H1 (cell line): ENCODE measurements at regions not wholly inside any gene's neighbourhood (a gene's known extent, or its start where the extent isn't known, plus 50 kb on each side); places are given as distances from the start of the nearest gene placed in this dataset.

ENCODE experiments used
- CTCF ChIA-PET: fragments of 300-600 bp; sonication (Branson Sonifier 250); formaldehyde crosslinking; loops from one replicate; lab custom pipeline; 2021; ENCODE audit not compliant: partially characterized antibody; lab: Charles Lee
- POLR2A ChIA-PET: fragments of 300-600 bp; sonication (Branson Sonifier 250); formaldehyde crosslinking; loops from one replicate; lab custom pipeline; 2021; ENCODE audit warnings: inconsistent platforms; ENCODE audit not compliant: partially characterized antibody; lab: Charles Lee
- DNase-seq, 2 experiments: peaks; one replicate each; pipeline versions ENCODE4 v3.0.0 to v3.0.0-alpha.2; 2010 to 2022; ENCODE audit warnings: low spot score in 2 of 2, low read depth in 1 of 2, mixed read lengths in 1 of 2
- FAIRE-seq: peaks from 2 replicates; lab custom pipeline; 2011; peaks lifted over from hg19 to GRCh38; lab: Jason Lieb, UNC
- H2AFZ ChIP-seq: 2 replicates; pipeline ENCODE4 v1.8.1; 2012; ENCODE audit warnings: low read length, inconsistent platforms
- H2AK5ac ChIP-seq: 2 replicates; pipeline ENCODE4 v1.6.1; 2013; ENCODE audit warnings: low read depth, low read length
- H2BK120ac ChIP-seq: replicated peaks from 2 replicates; pipeline ENCODE3; 2013; ENCODE audit warnings: low read depth, low read length, inconsistent platforms
- H2BK12ac ChIP-seq: 2 replicates; pipeline ENCODE4 v1.6.1; 2013; ENCODE audit warnings: low read depth, low read length
- H2BK15ac ChIP-seq: 2 replicates; pipeline ENCODE4 v1.6.1; 2013; ENCODE audit warnings: low read length
- H2BK20ac ChIP-seq: 2 replicates; pipeline ENCODE4 v1.6.1; 2013; ENCODE audit warnings: low read length
- H2BK5ac ChIP-seq: 2 replicates; pipeline ENCODE4 v1.6.1; 2013; ENCODE audit warnings: low read depth, low read length
- H3K14ac ChIP-seq: 2 replicates; pipeline ENCODE4 v1.6.1; 2013; ENCODE audit warnings: inconsistent platforms; ENCODE audit not compliant: insufficient read length
- H3K18ac ChIP-seq: 2 replicates; pipeline ENCODE4 v1.6.1; 2013; ENCODE audit warnings: low read length; ENCODE audit errors: extremely low read depth
- H3K23ac ChIP-seq: 2 replicates; pipeline ENCODE4 v1.6.1; 2013; ENCODE audit warnings: inconsistent platforms; ENCODE audit not compliant: insufficient read length
- H3K23me2 ChIP-seq: 2 replicates; pipeline ENCODE4 v1.6.1; 2013; ENCODE audit warnings: low read depth, low read length
- H3K27ac ChIP-seq: 2 replicates; pipeline ENCODE4 v1.6.1; 2011; ENCODE audit warnings: low read depth, low read length, inconsistent platforms
- H3K27me3 ChIP-seq, 4 experiments: replicated peaks in 1 of 4; 1 replicate in 1 of 4; 2 replicates in 3 of 4; pipeline versions ENCODE4 v1.6.1 to v1.8.1; 2011 to 2013; ENCODE audit warnings: low read length in 3 of 4, mild to moderate bottlenecking in 3 of 4, inconsistent platforms in 2 of 4, mixed read lengths in 2 of 4, moderate library complexity in 1 of 4; ENCODE audit not compliant: control insufficient read depth in 3 of 4, insufficient read depth in 3 of 4; ENCODE audit errors: extremely low read depth in 1 of 4
- H3K36me3 ChIP-seq, 4 experiments: 2 replicates each; pipeline versions ENCODE4 v1.6.1 to v1.8.1; 2011 to 2013; ENCODE audit warnings: mild to moderate bottlenecking in 4 of 4, low read length in 3 of 4, moderate library complexity in 2 of 4, control low read depth in 1 of 4, inconsistent platforms in 1 of 4; ENCODE audit not compliant: insufficient read depth in 4 of 4, control insufficient read depth in 2 of 4
- H3K4ac ChIP-seq: replicated peaks from 2 replicates; pipeline ENCODE3; 2013; ENCODE audit warnings: low read length, low read depth, mixed read lengths, inconsistent platforms; ENCODE audit not compliant: insufficient read length
- H3K4me1 ChIP-seq, 4 experiments: replicated peaks in 1 of 4; 1 replicate in 1 of 4; 2 replicates in 3 of 4; pipeline versions ENCODE4 v1.6.1 to v1.8.1; 2011 to 2013; ENCODE audit warnings: low read length in 3 of 4, inconsistent platforms in 2 of 4, mixed read lengths in 1 of 4; ENCODE audit not compliant: insufficient read depth in 4 of 4, control insufficient read depth in 3 of 4
- H3K4me2 ChIP-seq, 2 experiments: 2 replicates each; pipeline versions ENCODE4 v1.6.1 to v1.8.1; 2011 to 2013; ENCODE audit warnings: low read depth in 2 of 2, low read length in 2 of 2, control low read depth in 1 of 2, inconsistent platforms in 1 of 2, mild to moderate bottlenecking in 1 of 2; ENCODE audit not compliant: insufficient read depth in 1 of 2
- H3K4me3 ChIP-seq, 4 experiments: fragments of 200-600, 300-600 bp in 1 of 4; sonication (generic), shearing (Covaris generic), sonication (Bioruptor Twin) in 1 of 4; 2 replicates each; pipeline versions ENCODE4 v1.5.1 to v1.8.1; 2011 to 2016; ENCODE audit warnings: low read length in 4 of 4, low read depth in 3 of 4, control low read depth in 2 of 4, inconsistent platforms in 2 of 4, mild to moderate bottlenecking in 2 of 4, mixed read lengths in 1 of 4, moderate library complexity in 1 of 4; ENCODE audit not compliant: insufficient read depth in 2 of 4; ENCODE audit errors: extremely low read depth in 1 of 4
- H3K56ac ChIP-seq: replicated peaks from 2 replicates; pipeline ENCODE3; 2013; ENCODE audit warnings: low read depth, mild to moderate bottlenecking, mixed read lengths, low read length, inconsistent platforms; ENCODE audit not compliant: insufficient read length
- H3K79me1 ChIP-seq: 2 replicates; pipeline ENCODE4 v1.6.1; 2013; ENCODE audit warnings: low read depth, low read length, control low read depth
- H3K79me2 ChIP-seq, 2 experiments: 2 replicates each; pipeline versions ENCODE4 v1.6.1 to v1.8.1; 2012 to 2013; ENCODE audit warnings: low read length in 2 of 2, mild to moderate bottlenecking in 2 of 2, inconsistent platforms in 1 of 2; ENCODE audit not compliant: insufficient read depth in 2 of 2, control insufficient read depth in 1 of 2
- H3K9ac ChIP-seq, 4 experiments: replicated peaks in 1 of 4; 1 replicate in 1 of 4; 2 replicates in 3 of 4; pipeline versions ENCODE4 v1.6.1 to v1.8.1; 2011 to 2013; ENCODE audit warnings: low read depth in 3 of 4, low read length in 3 of 4, control low read depth in 2 of 4, mild to moderate bottlenecking in 2 of 4, moderate library complexity in 2 of 4, inconsistent platforms in 1 of 4; ENCODE audit errors: extremely low read depth in 1 of 4
- H3K9me3 ChIP-seq, 2 experiments: 2 replicates each; pipeline versions ENCODE4 v1.6.1 to v1.8.1; 2012 to 2013; ENCODE audit warnings: mild to moderate bottlenecking in 2 of 2, moderate library complexity in 2 of 2, control low read depth in 1 of 2, inconsistent platforms in 1 of 2, low read depth in 1 of 2, low read length in 1 of 2, mixed read lengths in 1 of 2; ENCODE audit not compliant: insufficient read depth in 2 of 2
- H4K20me1 ChIP-seq, 2 experiments: replicated peaks in 1 of 2; 2 replicates each; pipeline versions ENCODE3 to v1.8.1; 2011 to 2013; ENCODE audit warnings: inconsistent platforms in 2 of 2, low read length in 2 of 2, mild to moderate bottlenecking in 1 of 2; ENCODE audit not compliant: insufficient read depth in 2 of 2, control insufficient read depth in 1 of 2
- H4K5ac ChIP-seq: 2 replicates; pipeline ENCODE4 v1.6.1; 2013; ENCODE audit warnings: low read length, low read depth, mixed read lengths, inconsistent platforms; ENCODE audit not compliant: insufficient read length
- H4K8ac ChIP-seq: 2 replicates; pipeline ENCODE4 v1.8.0; 2013; ENCODE audit warnings: mild to moderate bottlenecking, moderate library complexity, low read length, inconsistent platforms; ENCODE audit not compliant: insufficient read depth; ENCODE audit errors: extremely low read depth
- H4K91ac ChIP-seq: replicated peaks from 2 replicates; pipeline ENCODE3; 2013; ENCODE audit warnings: low read length, mixed read lengths, inconsistent platforms; ENCODE audit not compliant: insufficient read length
- BCL11A ChIP-seq, 2 experiments: IDR thresholded peaks; one replicate each; pipeline ENCODE4 v1.6.1; 2011; ENCODE audit warnings: low read depth in 2 of 2, low read length in 2 of 2, mild to moderate bottlenecking in 2 of 2
- CTCF ChIP-seq, 3 experiments: IDR thresholded peaks; 1 replicate in 2 of 3; 2 replicates in 1 of 3; pipeline versions ENCODE4 v1.5.1 to v1.6.1; 2011; ENCODE audit warnings: low read length in 3 of 3, mild to moderate bottlenecking in 3 of 3, inconsistent platforms in 2 of 3, low read depth in 1 of 3, moderate library complexity in 1 of 3; ENCODE audit not compliant: insufficient read depth in 1 of 3; ENCODE audit errors: control extremely low read depth in 1 of 3
- RAD21 ChIP-seq, 2 experiments: IDR thresholded peaks in 1 of 2; conservative IDR thresholded peaks in 1 of 2; 2 replicates each; pipeline ENCODE4 v1.6.1; 2011; ENCODE audit warnings: low read depth in 2 of 2, low read length in 2 of 2, improper control_type of control experiment in 1 of 2, inconsistent platforms in 1 of 2, mild to moderate bottlenecking in 1 of 2, moderate library complexity in 1 of 2
- WGBS, 2 experiments: shearing (Covaris generic) in 1 of 2; methylation state at CpG; one replicate each; pipeline versions ENCODE4 v1.1.6 to v1.1.7; 2013 to 2015; ENCODE audit warnings: low lambda C conversion rate in 2 of 2, mixed read lengths in 2 of 2, inconsistent platforms in 1 of 2, low coverage in 1 of 2, missing lambda C conversion rate in 1 of 2; ENCODE audit not compliant: insufficient replicate concordance in 2 of 2, insufficient coverage in 1 of 2, insufficient read length in 1 of 2; ENCODE audit errors: extremely low coverage in 1 of 2, missing lambda C conversion rate in 1 of 2; 5-methylcytosine and 5-hydroxymethylcytosine counted together

DNA sequence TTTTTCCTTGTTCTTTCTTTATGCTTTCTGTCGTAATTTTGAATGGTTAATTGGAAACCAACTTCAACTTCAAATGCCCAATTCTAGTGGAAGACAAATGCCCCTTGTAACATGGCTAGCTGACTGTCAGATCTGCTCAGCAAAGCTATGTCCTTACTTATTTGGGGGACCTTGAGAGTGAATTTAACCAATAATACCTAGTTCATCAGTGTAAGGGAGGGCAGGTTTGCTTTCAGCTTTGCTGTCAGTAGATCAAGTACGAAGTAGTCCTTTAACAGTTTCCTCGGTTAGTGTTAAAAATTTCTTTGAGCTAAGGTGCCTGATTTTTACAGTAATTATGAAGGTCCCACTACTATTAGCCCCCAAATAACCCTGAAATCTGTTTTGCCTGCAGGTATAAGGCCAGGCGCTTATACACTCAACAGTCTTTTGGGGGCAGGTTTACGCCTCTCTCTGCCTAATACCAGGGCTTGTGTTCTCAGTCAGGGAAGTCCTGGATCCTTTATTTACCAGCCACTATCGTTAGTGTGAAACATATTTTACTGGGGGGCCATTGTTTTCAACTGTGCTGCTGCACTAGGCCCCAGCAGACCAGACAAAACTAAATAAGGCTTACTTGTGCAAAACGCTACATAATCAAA lies 165.1 kb upstream of the KCNJ3 start:
- Histone ChIP-seq H4K8ac (no peak overlapping the region), H3K9ac (no peak overlapping the region), H2BK20ac (no peak overlapping the region), H3K27me3 (no peaks in the 10 kb centered on the region), H2BK120ac (no peak overlapping the region), H3K79me2 (no peaks in the 10 kb centered on the region), H3K27ac (no peak overlapping the region), H2AFZ (peak overlapping the region; percentile 72), H3K4ac (no peak overlapping the region), H4K5ac (no peak overlapping the region), H4K20me1 (no peaks in the 10 kb centered on the region)
- TF ChIP-seq RAD21 (IDR thresholded peaks at IDR 0.05 in 1 of 2, conservative IDR thresholded peaks at IDR 0.05 in 1 of 2; ENCODE audit: low read depth in 2 of 2, low read length in 2 of 2) (peak; percentile 40 to 45), BCL11A (IDR thresholded peaks at IDR 0.05; ENCODE audit: low read depth in 2 of 2, low read length in 2 of 2) (no peak), CTCF (IDR thresholded peaks at IDR 0.05; ENCODE audit: control extremely low read depth in 1 of 3, insufficient read depth in 1 of 3, low read depth in 1 of 3, low read length in 3 of 3) (peak in 2 of 3 experiments; percentile 14 to 15; a peak in 1 of 4 replicates)
- TF ChIP-seq, all 59 proteins: peak for 2
- Histone ChIP-seq H3K4me1 (no peaks in the 10 kb centered on the region; a peak in 1 of 7 replicates), H2BK15ac (no peak overlapping the region), H3K56ac (no peak overlapping the region), H3K9me3 (no peaks in the 10 kb centered on the region), H3K4me2 (no peak overlapping the region), H3K23ac (no peak overlapping the region), H3K23me2 (no peaks in the 10 kb centered on the region), H3K18ac (0 out of 2 replicates have a peak overlapping the region, but pooled peaks have one; percentile 2), H2BK12ac (no peak overlapping the region), H3K4me3 (no peak overlapping the region), H3K14ac (no peak overlapping the region), H3K36me3 (no peaks in the 10 kb centered on the region), H2AK5ac (no peak overlapping the region), H2BK5ac (no peak overlapping the region), H4K91ac (no peak overlapping the region), H3K79me1 (no peaks in the 10 kb centered on the region)
- FAIRE-seq (no peak), DNase-seq (no peak)
- 75% methylated on average over 7 of the region's 7 CpGs; no CpG with 5 or more reads in 1 of the 2 experiments for WGBS, 2 experiments
- POLR2A ChIA-PET: no interaction called here
- CTCF ChIA-PET: interaction anchor here (0.7 to 3.0 kb wide), 11 partner anchors 13 to 689 kb away, joined by 3 to 9 read pairs (median 3); no protein-coding TSS in a partner anchor
